H1 (cell line): ENCODE measurements at regions not wholly inside any gene's neighbourhood (a gene's known extent, or its start where the extent isn't known, plus 50 kb on each side); places are given as distances from the start of the nearest gene placed in this dataset.

ENCODE experiments used
- CTCF ChIA-PET: fragments of 300-600 bp; sonication (Branson Sonifier 250); formaldehyde crosslinking; loops from one replicate; lab custom pipeline; 2021; ENCODE audit not compliant: partially characterized antibody; lab: Charles Lee
- POLR2A ChIA-PET: fragments of 300-600 bp; sonication (Branson Sonifier 250); formaldehyde crosslinking; loops from one replicate; lab custom pipeline; 2021; ENCODE audit warnings: inconsistent platforms; ENCODE audit not compliant: partially characterized antibody; lab: Charles Lee
- DNase-seq, 2 experiments: peaks; one replicate each; pipeline versions ENCODE4 v3.0.0 to v3.0.0-alpha.2; 2010 to 2022; ENCODE audit warnings: low spot score in 2 of 2, low read depth in 1 of 2, mixed read lengths in 1 of 2
- FAIRE-seq: peaks from 2 replicates; lab custom pipeline; 2011; peaks lifted over from hg19 to GRCh38; lab: Jason Lieb, UNC
- H2AFZ ChIP-seq: 2 replicates; pipeline ENCODE4 v1.8.1; 2012; ENCODE audit warnings: low read length, inconsistent platforms
- H2AK5ac ChIP-seq: 2 replicates; pipeline ENCODE4 v1.6.1; 2013; ENCODE audit warnings: low read depth, low read length
- H2BK120ac ChIP-seq: replicated peaks from 2 replicates; pipeline ENCODE3; 2013; ENCODE audit warnings: low read depth, low read length, inconsistent platforms
- H2BK12ac ChIP-seq: 2 replicates; pipeline ENCODE4 v1.6.1; 2013; ENCODE audit warnings: low read depth, low read length
- H2BK15ac ChIP-seq: 2 replicates; pipeline ENCODE4 v1.6.1; 2013; ENCODE audit warnings: low read length
- H2BK20ac ChIP-seq: 2 replicates; pipeline ENCODE4 v1.6.1; 2013; ENCODE audit warnings: low read length
- H2BK5ac ChIP-seq: 2 replicates; pipeline ENCODE4 v1.6.1; 2013; ENCODE audit warnings: low read depth, low read length
- H3K14ac ChIP-seq: 2 replicates; pipeline ENCODE4 v1.6.1; 2013; ENCODE audit warnings: inconsistent platforms; ENCODE audit not compliant: insufficient read length
- H3K18ac ChIP-seq: 2 replicates; pipeline ENCODE4 v1.6.1; 2013; ENCODE audit warnings: low read length; ENCODE audit errors: extremely low read depth
- H3K23ac ChIP-seq: 2 replicates; pipeline ENCODE4 v1.6.1; 2013; ENCODE audit warnings: inconsistent platforms; ENCODE audit not compliant: insufficient read length
- H3K23me2 ChIP-seq: 2 replicates; pipeline ENCODE4 v1.6.1; 2013; ENCODE audit warnings: low read depth, low read length
- H3K27ac ChIP-seq: 2 replicates; pipeline ENCODE4 v1.6.1; 2011; ENCODE audit warnings: low read depth, low read length, inconsistent platforms
- H3K27me3 ChIP-seq, 4 experiments: replicated peaks in 1 of 4; 1 replicate in 1 of 4; 2 replicates in 3 of 4; pipeline versions ENCODE4 v1.6.1 to v1.8.1; 2011 to 2013; ENCODE audit warnings: low read length in 3 of 4, mild to moderate bottlenecking in 3 of 4, inconsistent platforms in 2 of 4, mixed read lengths in 2 of 4, moderate library complexity in 1 of 4; ENCODE audit not compliant: control insufficient read depth in 3 of 4, insufficient read depth in 3 of 4; ENCODE audit errors: extremely low read depth in 1 of 4
- H3K36me3 ChIP-seq, 4 experiments: 2 replicates each; pipeline versions ENCODE4 v1.6.1 to v1.8.1; 2011 to 2013; ENCODE audit warnings: mild to moderate bottlenecking in 4 of 4, low read length in 3 of 4, moderate library complexity in 2 of 4, control low read depth in 1 of 4, inconsistent platforms in 1 of 4; ENCODE audit not compliant: insufficient read depth in 4 of 4, control insufficient read depth in 2 of 4
- H3K4ac ChIP-seq: replicated peaks from 2 replicates; pipeline ENCODE3; 2013; ENCODE audit warnings: low read length, low read depth, mixed read lengths, inconsistent platforms; ENCODE audit not compliant: insufficient read length
- H3K4me1 ChIP-seq, 4 experiments: replicated peaks in 1 of 4; 1 replicate in 1 of 4; 2 replicates in 3 of 4; pipeline versions ENCODE4 v1.6.1 to v1.8.1; 2011 to 2013; ENCODE audit warnings: low read length in 3 of 4, inconsistent platforms in 2 of 4, mixed read lengths in 1 of 4; ENCODE audit not compliant: insufficient read depth in 4 of 4, control insufficient read depth in 3 of 4
- H3K4me2 ChIP-seq, 2 experiments: 2 replicates each; pipeline versions ENCODE4 v1.6.1 to v1.8.1; 2011 to 2013; ENCODE audit warnings: low read depth in 2 of 2, low read length in 2 of 2, control low read depth in 1 of 2, inconsistent platforms in 1 of 2, mild to moderate bottlenecking in 1 of 2; ENCODE audit not compliant: insufficient read depth in 1 of 2
- H3K4me3 ChIP-seq, 4 experiments: fragments of 200-600, 300-600 bp in 1 of 4; sonication (generic), shearing (Covaris generic), sonication (Bioruptor Twin) in 1 of 4; 2 replicates each; pipeline versions ENCODE4 v1.5.1 to v1.8.1; 2011 to 2016; ENCODE audit warnings: low read length in 4 of 4, low read depth in 3 of 4, control low read depth in 2 of 4, inconsistent platforms in 2 of 4, mild to moderate bottlenecking in 2 of 4, mixed read lengths in 1 of 4, moderate library complexity in 1 of 4; ENCODE audit not compliant: insufficient read depth in 2 of 4; ENCODE audit errors: extremely low read depth in 1 of 4
- H3K56ac ChIP-seq: replicated peaks from 2 replicates; pipeline ENCODE3; 2013; ENCODE audit warnings: low read depth, mild to moderate bottlenecking, mixed read lengths, low read length, inconsistent platforms; ENCODE audit not compliant: insufficient read length
- H3K79me1 ChIP-seq: 2 replicates; pipeline ENCODE4 v1.6.1; 2013; ENCODE audit warnings: low read depth, low read length, control low read depth
- H3K79me2 ChIP-seq, 2 experiments: 2 replicates each; pipeline versions ENCODE4 v1.6.1 to v1.8.1; 2012 to 2013; ENCODE audit warnings: low read length in 2 of 2, mild to moderate bottlenecking in 2 of 2, inconsistent platforms in 1 of 2; ENCODE audit not compliant: insufficient read depth in 2 of 2, control insufficient read depth in 1 of 2
- H3K9ac ChIP-seq, 4 experiments: replicated peaks in 1 of 4; 1 replicate in 1 of 4; 2 replicates in 3 of 4; pipeline versions ENCODE4 v1.6.1 to v1.8.1; 2011 to 2013; ENCODE audit warnings: low read depth in 3 of 4, low read length in 3 of 4, control low read depth in 2 of 4, mild to moderate bottlenecking in 2 of 4, moderate library complexity in 2 of 4, inconsistent platforms in 1 of 4; ENCODE audit errors: extremely low read depth in 1 of 4
- H3K9me3 ChIP-seq, 2 experiments: 2 replicates each; pipeline versions ENCODE4 v1.6.1 to v1.8.1; 2012 to 2013; ENCODE audit warnings: mild to moderate bottlenecking in 2 of 2, moderate library complexity in 2 of 2, control low read depth in 1 of 2, inconsistent platforms in 1 of 2, low read depth in 1 of 2, low read length in 1 of 2, mixed read lengths in 1 of 2; ENCODE audit not compliant: insufficient read depth in 2 of 2
- H4K20me1 ChIP-seq, 2 experiments: replicated peaks in 1 of 2; 2 replicates each; pipeline versions ENCODE3 to v1.8.1; 2011 to 2013; ENCODE audit warnings: inconsistent platforms in 2 of 2, low read length in 2 of 2, mild to moderate bottlenecking in 1 of 2; ENCODE audit not compliant: insufficient read depth in 2 of 2, control insufficient read depth in 1 of 2
- H4K5ac ChIP-seq: 2 replicates; pipeline ENCODE4 v1.6.1; 2013; ENCODE audit warnings: low read length, low read depth, mixed read lengths, inconsistent platforms; ENCODE audit not compliant: insufficient read length
- H4K8ac ChIP-seq: 2 replicates; pipeline ENCODE4 v1.8.0; 2013; ENCODE audit warnings: mild to moderate bottlenecking, moderate library complexity, low read length, inconsistent platforms; ENCODE audit not compliant: insufficient read depth; ENCODE audit errors: extremely low read depth
- H4K91ac ChIP-seq: replicated peaks from 2 replicates; pipeline ENCODE3; 2013; ENCODE audit warnings: low read length, mixed read lengths, inconsistent platforms; ENCODE audit not compliant: insufficient read length
- BACH1 ChIP-seq: IDR thresholded peaks from 2 replicates; pipeline ENCODE4 v1.6.1; 2012; ENCODE audit warnings: low read length, improper control_type of control experiment
- CBX5 ChIP-seq: fragments of 300-800, 300-1000 bp; sonication (generic); IDR thresholded peaks from 2 replicates; pipeline ENCODE4 v1.7.1; 2016; ENCODE audit warnings: antibody characterized with exemption, low read length, low read depth
- CEBPB ChIP-seq: IDR thresholded peaks from 2 replicates; pipeline ENCODE4 v1.6.1; 2012; ENCODE audit warnings: low read depth, low read length
- CREB1 ChIP-seq: IDR thresholded peaks from 2 replicates; pipeline ENCODE4 v1.6.1; 2012; ENCODE audit warnings: inconsistent platforms
- GABPA ChIP-seq: IDR thresholded peaks from 2 replicates; pipeline ENCODE4 v1.6.1; 2011; ENCODE audit warnings: mild to moderate bottlenecking, low read length, moderate library complexity, borderline replicate concordance; ENCODE audit not compliant: insufficient read depth
- HDAC6 ChIP-seq: IDR thresholded peaks from one replicate; pipeline ENCODE4 v1.7.1; 2012; ENCODE audit warnings: low read depth, mild to moderate bottlenecking, inconsistent platforms, low read length, moderate library complexity
- KDM4A ChIP-seq: IDR thresholded peaks from one replicate; pipeline ENCODE4 v1.7.1; 2012; ENCODE audit warnings: low read depth, mild to moderate bottlenecking, moderate library complexity, low read length, inconsistent platforms; ENCODE audit not compliant: severe bottlenecking
- POLR2A ChIP-seq, 2 experiments: IDR thresholded peaks; 1 replicate in 1 of 2; 2 replicates in 1 of 2; pipeline ENCODE4 v1.6.1; 2011; ENCODE audit warnings: low read depth in 2 of 2, low read length in 2 of 2, mild to moderate bottlenecking in 2 of 2; ENCODE audit errors: control extremely low read depth in 1 of 2
- TEAD4 ChIP-seq: IDR thresholded peaks from 2 replicates; pipeline ENCODE4 v1.6.1; 2012; ENCODE audit warnings: low read depth, low read length, inconsistent platforms, mixed read lengths
- ZNF274 ChIP-seq: IDR thresholded peaks from 2 replicates; pipeline ENCODE4 v1.7.0; 2012; ENCODE audit warnings: low read length, borderline replicate concordance; ENCODE audit errors: extremely low read depth
- WGBS, 2 experiments: shearing (Covaris generic) in 1 of 2; methylation state at CpG; one replicate each; pipeline versions ENCODE4 v1.1.6 to v1.1.7; 2013 to 2015; ENCODE audit warnings: low lambda C conversion rate in 2 of 2, mixed read lengths in 2 of 2, inconsistent platforms in 1 of 2, low coverage in 1 of 2, missing lambda C conversion rate in 1 of 2; ENCODE audit not compliant: insufficient replicate concordance in 2 of 2, insufficient coverage in 1 of 2, insufficient read length in 1 of 2; ENCODE audit errors: extremely low coverage in 1 of 2, missing lambda C conversion rate in 1 of 2; 5-methylcytosine and 5-hydroxymethylcytosine counted together
- TF ChIP-seq, protein P1 (sequence below), 3 experiments: IDR thresholded peaks; 1 replicate in 2 of 3; 2 replicates in 1 of 3; pipeline versions ENCODE4 v1.5.1 to v1.6.1; 2011; ENCODE audit warnings: low read length in 3 of 3, mild to moderate bottlenecking in 3 of 3, inconsistent platforms in 2 of 3, low read depth in 1 of 3, moderate library complexity in 1 of 3; ENCODE audit not compliant: insufficient read depth in 1 of 3; ENCODE audit errors: control extremely low read depth in 1 of 3
- TF ChIP-seq, protein P2 (sequence below): IDR thresholded peaks from 2 replicates; pipeline ENCODE4 v1.6.1; 2012; ENCODE audit warnings: low read length, inconsistent platforms

DNA sequence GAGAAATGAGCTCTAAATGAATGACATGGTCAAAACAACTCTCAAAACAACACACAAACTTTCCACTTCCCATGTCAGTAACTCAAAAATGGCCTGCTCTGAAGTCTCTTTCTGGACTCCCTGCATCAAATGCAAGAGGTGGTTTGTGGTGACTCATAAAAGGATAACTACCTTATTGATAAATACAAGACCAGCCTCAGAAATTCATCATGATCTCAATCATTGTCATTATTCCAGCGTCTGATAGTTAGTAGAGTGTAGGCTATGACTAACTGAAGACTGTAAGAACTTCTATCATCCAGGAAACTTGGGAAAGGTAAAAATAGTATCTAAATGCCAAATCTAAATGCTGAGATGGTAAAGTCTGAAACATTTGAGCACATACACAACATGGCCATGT is 369.4 kb downstream of the BMP2 start:
- H3K79me2 ChIP-seq = no peaks in the 10 kb centered on the region
- no peak overlapping the region for H3K23ac ChIP-seq
- 85% methylated on average over 1 of the region's 1 CpG; no CpG with 5 or more reads in 1 of the 2 experiments for WGBS, 2 experiments
- H3K4me2 ChIP-seq = no peak overlapping the region
- no peak overlapping the region for H2AFZ ChIP-seq
- H3K9ac ChIP-seq = no peak overlapping the region
- H3K4me1 ChIP-seq = no peaks in the 10 kb centered on the region
- no peaks in the 10 kb centered on the region for H3K27me3 ChIP-seq
- ChIA-PET POLR2A (no interaction called here), CTCF (interaction anchor here (0.5 to 1.0 kb wide), 2 partner anchors 135 to 147 kb away, joined by 3 read pairs; no protein-coding TSS in a partner anchor)
- no peak overlapping the region for H3K4me3 ChIP-seq
- H4K91ac ChIP-seq = no peak overlapping the region
- H2BK120ac ChIP-seq = no peak overlapping the region
- H3K4ac ChIP-seq = no peak overlapping the region
- H3K9me3 ChIP-seq = no peaks in the 10 kb centered on the region
- H4K5ac ChIP-seq = no peak overlapping the region
- no peak overlapping the region for H4K8ac ChIP-seq
- FAIRE-seq (no peak), DNase-seq (no peak)
- no peaks in the 10 kb centered on the region for H3K36me3 ChIP-seq
- H2AK5ac ChIP-seq = no peak overlapping the region
- H2BK20ac ChIP-seq = no peak overlapping the region
- H3K56ac ChIP-seq = no peak overlapping the region
- H2BK12ac ChIP-seq = no peak overlapping the region
- H3K23me2 ChIP-seq = no peaks in the 10 kb centered on the region; the same call in 1 of the 2 replicates
- H3K27ac ChIP-seq = no peak overlapping the region
- H4K20me1 ChIP-seq = no peaks in the 10 kb centered on the region
- no peaks in the 10 kb centered on the region for H3K79me1 ChIP-seq
- H2BK15ac ChIP-seq = no peak overlapping the region
- no peak overlapping the region for H3K18ac ChIP-seq
- no peak overlapping the region for H2BK5ac ChIP-seq
- no peak overlapping the region for H3K14ac ChIP-seq
- TF ChIP-seq CEBPB (no peak), BACH1 (no peak), KDM4A (no peak), GABPA (no peak), POLR2A (IDR thresholded peaks at IDR 0.05; ENCODE audit: control extremely low read depth in 1 of 2, low read depth in 2 of 2, low read length in 2 of 2) (no peak), TEAD4 (no peak), ZNF274 (no peak), CBX5 (no peak), CREB1 (no peak), HDAC6 (no peak)
- TF ChIP-seq, protein P1, sequence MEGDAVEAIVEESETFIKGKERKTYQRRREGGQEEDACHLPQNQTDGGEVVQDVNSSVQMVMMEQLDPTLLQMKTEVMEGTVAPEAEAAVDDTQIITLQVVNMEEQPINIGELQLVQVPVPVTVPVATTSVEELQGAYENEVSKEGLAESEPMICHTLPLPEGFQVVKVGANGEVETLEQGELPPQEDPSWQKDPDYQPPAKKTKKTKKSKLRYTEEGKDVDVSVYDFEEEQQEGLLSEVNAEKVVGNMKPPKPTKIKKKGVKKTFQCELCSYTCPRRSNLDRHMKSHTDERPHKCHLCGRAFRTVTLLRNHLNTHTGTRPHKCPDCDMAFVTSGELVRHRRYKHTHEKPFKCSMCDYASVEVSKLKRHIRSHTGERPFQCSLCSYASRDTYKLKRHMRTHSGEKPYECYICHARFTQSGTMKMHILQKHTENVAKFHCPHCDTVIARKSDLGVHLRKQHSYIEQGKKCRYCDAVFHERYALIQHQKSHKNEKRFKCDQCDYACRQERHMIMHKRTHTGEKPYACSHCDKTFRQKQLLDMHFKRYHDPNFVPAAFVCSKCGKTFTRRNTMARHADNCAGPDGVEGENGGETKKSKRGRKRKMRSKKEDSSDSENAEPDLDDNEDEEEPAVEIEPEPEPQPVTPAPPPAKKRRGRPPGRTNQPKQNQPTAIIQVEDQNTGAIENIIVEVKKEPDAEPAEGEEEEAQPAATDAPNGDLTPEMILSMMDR (IDR thresholded peaks at IDR 0.05; ENCODE audit: control extremely low read depth in 1 of 3, insufficient read depth in 1 of 3, low read depth in 1 of 3, low read length in 3 of 3) = no peak
- TF ChIP-seq, protein P2, sequence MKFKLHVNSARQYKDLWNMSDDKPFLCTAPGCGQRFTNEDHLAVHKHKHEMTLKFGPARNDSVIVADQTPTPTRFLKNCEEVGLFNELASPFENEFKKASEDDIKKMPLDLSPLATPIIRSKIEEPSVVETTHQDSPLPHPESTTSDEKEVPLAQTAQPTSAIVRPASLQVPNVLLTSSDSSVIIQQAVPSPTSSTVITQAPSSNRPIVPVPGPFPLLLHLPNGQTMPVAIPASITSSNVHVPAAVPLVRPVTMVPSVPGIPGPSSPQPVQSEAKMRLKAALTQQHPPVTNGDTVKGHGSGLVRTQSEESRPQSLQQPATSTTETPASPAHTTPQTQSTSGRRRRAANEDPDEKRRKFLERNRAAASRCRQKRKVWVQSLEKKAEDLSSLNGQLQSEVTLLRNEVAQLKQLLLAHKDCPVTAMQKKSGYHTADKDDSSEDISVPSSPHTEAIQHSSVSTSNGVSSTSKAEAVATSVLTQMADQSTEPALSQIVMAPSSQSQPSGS = no peak
